RWPE2 (cell line): ENCODE measurements at regions not wholly inside any gene's neighbourhood (a gene's known extent, or its start where the extent isn't known, plus 50 kb on each side); places are given as distances from the start of the nearest gene placed in this dataset.

Experiments used
- ATAC-seq: fragments of 200-7000 bp; cut with Tn5 transposase; 3 replicates; pipeline ENCODE4 v1.9.1; 2021; ENCODE audit warnings: low read depth
- DNase-seq: peaks from one replicate; pipeline ENCODE4 v3.0.0-alpha.2; 2020; ENCODE audit warnings: low spot score
- H3K27ac ChIP-seq: fragments of 450-650 bp; 2 replicates; pipeline ENCODE4 v1.5.1; 2017; ENCODE audit warnings: mild to moderate bottlenecking; ENCODE audit not compliant: poor library complexity, severe bottlenecking
- H3K27me3 ChIP-seq: fragments of 250-450 bp; sonication (Bioruptor Pico); 2 replicates; pipeline ENCODE4 v1.5.1; 2021; ENCODE audit warnings: mild to moderate bottlenecking, moderate library complexity; ENCODE audit not compliant: insufficient read depth, poor library complexity, severe bottlenecking
- H3K36me3 ChIP-seq: fragments of 250-450 bp; sonication (Bioruptor Pico); 2 replicates; pipeline ENCODE4 v1.5.1; 2020; ENCODE audit warnings: low read depth, mild to moderate bottlenecking, moderate library complexity
- H3K4me1 ChIP-seq: fragments of 250-450 bp; sonication (Bioruptor Pico); 2 replicates; pipeline ENCODE4 v1.5.1; 2021; ENCODE audit warnings: mild to moderate bottlenecking, moderate library complexity; ENCODE audit not compliant: insufficient read depth, poor library complexity, severe bottlenecking
- H3K4me3 ChIP-seq: fragments of 250-450 bp; sonication (Bioruptor Pico); 2 replicates; pipeline ENCODE4 v1.5.1; 2021; ENCODE audit warnings: mild to moderate bottlenecking, moderate library complexity; ENCODE audit not compliant: severe bottlenecking
- H3K9me3 ChIP-seq: fragments of 250-450 bp; sonication (Bioruptor Pico); 2 replicates; pipeline ENCODE4 v1.5.1; 2021; ENCODE audit warnings: mild to moderate bottlenecking, moderate library complexity; ENCODE audit not compliant: severe bottlenecking
- CTCF ChIP-seq: fragments of 450-650 bp; IDR thresholded peaks from one replicate; pipeline ENCODE4 v1.5.1; 2017; ENCODE audit warnings: mild to moderate bottlenecking, moderate library complexity; ENCODE audit not compliant: poor library complexity, severe bottlenecking

DNA sequence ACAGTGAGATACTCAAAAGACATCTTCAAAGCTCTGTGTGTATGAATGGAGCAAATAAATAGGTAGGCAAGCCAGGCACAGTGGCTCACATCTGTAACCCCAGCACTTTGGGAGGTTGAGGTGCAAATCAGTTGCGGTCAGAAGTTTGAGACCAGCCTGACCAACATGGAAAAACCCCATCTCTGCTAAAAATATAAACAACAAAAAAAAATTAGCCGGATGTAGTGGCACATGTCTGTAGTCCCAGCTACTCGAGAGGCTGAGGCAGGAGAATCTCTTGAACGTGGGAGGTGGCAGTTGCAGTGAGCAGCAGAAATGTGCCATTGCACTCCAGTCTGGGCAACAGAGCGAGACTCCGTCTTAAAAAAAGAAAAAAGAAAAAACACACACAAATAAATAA is 945.1 kb upstream of the PIK3C3 start:
- ATAC-seq (no peak), DNase-seq (no peak)
- Histone ChIP-seq H3K4me1 (no peaks in the 10 kb centered on the region), H3K36me3 (no peaks in the 10 kb centered on the region), H3K9me3 (no peaks in the 10 kb centered on the region), H3K27ac (no peak overlapping the region), H3K4me3 (no peak overlapping the region), H3K27me3 (no peaks in the 10 kb centered on the region)
- no peak for TF ChIP-seq CTCF

DNA sequence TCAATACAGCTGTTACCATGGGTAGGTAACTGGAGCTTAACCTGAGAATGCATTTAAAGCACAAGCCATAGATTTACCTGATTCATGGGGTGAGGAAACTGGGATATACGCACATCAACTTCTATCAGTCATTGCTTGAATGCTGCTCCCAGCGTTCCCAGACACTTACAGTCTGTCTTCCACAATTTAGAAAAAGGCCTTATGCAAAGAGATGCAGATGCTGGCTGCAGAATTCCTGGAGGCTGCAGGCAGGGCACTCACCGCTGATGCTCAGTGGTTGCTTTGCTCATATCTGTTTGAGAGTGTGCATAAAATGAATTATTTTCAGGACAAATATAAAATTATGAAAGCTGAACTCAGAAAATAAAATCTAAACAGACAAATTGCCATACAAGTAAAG is 950.7 kb upstream of the PIK3C3 start:
- H3K4me3 ChIP-seq: no peak overlapping the region
- no peaks in the 10 kb centered on the region for H3K4me1 ChIP-seq
- ATAC-seq (no peak), DNase-seq (no peak)
- no peaks in the 10 kb centered on the region for H3K27me3 ChIP-seq
- H3K36me3 ChIP-seq: no peaks in the 10 kb centered on the region
- no peak overlapping the region for H3K27ac ChIP-seq
- no peaks in the 10 kb centered on the region for H3K9me3 ChIP-seq
- no peak for TF ChIP-seq CTCF

DNA sequence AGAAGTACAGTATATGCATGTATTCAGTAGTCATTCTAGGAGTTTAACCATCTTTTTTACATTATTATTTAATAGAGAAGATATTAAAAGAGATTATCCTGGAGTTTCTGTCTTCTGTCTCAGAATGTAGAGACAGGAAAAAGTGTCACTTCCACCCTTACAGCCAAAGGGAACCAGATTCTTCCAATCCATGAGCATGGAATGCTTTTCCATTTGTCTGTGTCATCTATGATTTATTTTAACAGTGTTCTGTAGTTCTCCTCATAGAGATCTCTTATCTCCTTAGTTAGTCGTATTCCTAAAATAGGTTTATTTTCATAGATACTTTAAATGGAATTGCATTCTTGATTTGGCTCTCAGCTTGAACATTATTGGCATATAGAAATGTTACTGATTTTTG is 959.5 kb upstream of the PIK3C3 start:
- no peak overlapping the region for H3K27ac ChIP-seq
- no peak for ATAC-seq
- no peak for DNase-seq
- H3K4me1 ChIP-seq: no peaks in the 10 kb centered on the region
- no peaks in the 10 kb centered on the region for H3K36me3 ChIP-seq
- H3K4me3 ChIP-seq: no peak overlapping the region
- no peaks in the 10 kb centered on the region for H3K27me3 ChIP-seq
- no peak for TF ChIP-seq CTCF
- H3K9me3 ChIP-seq: no peaks in the 10 kb centered on the region

GRCh38 chr18:40993363-40993762 is 961.7 kb upstream of the PIK3C3 start:
- Histone ChIP-seq H3K4me1 (no peaks in the 10 kb centered on the region), H3K27me3 (no peaks in the 10 kb centered on the region), H3K27ac (no peak overlapping the region), H3K9me3 (no peaks in the 10 kb centered on the region), H3K36me3 (no peaks in the 10 kb centered on the region), H3K4me3 (no peak overlapping the region)
- DNase-seq (no peak), ATAC-seq (no peak)
- TF ChIP-seq CTCF: no peak

DNA sequence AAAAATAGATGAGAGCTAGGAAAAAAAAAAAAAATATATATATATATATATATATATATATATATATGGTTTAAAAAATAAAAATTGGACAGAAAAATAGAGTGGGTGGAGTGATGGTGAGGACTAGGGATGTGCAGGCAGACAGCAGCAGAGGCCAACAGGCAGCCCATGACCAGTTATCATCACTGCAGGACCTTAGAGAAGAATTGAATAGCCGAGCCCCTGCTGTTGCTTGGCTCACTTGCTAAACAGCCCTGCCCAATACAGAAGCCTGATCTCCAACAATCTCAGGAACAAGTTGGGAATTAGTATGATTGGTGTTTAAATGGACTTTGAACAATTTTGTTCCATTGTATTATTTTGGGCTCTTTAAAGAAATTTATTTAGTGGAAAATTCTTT is 967.5 kb upstream of the PIK3C3 start:
- H3K27ac ChIP-seq: no peak overlapping the region
- H3K27me3 ChIP-seq: no peaks in the 10 kb centered on the region
- H3K9me3 ChIP-seq: no peaks in the 10 kb centered on the region
- no peak for TF ChIP-seq CTCF
- ATAC-seq (no peak), DNase-seq (no peak)
- no peaks in the 10 kb centered on the region for H3K36me3 ChIP-seq
- H3K4me3 ChIP-seq: no peak overlapping the region
- H3K4me1 ChIP-seq: peaks cover 9% of the 10 kb centered on the region
